GM23338 (cell line): ENCODE measurements at regions not wholly inside any gene's neighbourhood (a gene's known extent, or its start where the extent isn't known, plus 50 kb on each side); places are given as distances from the start of the nearest gene placed in this dataset.

ENCODE experiments used
- ATAC-seq: fragments of 200-7000 bp; cut with Tn5 transposase; 3 replicates; pipeline ENCODE4 v1.9.1; 2020
- DNase-seq: peaks from one replicate; pipeline ENCODE4 v3.0.0-alpha.2; 2015; ENCODE audit warnings: low spot score
- H2AFZ ChIP-seq: fragments of 200-600 bp; sonication (generic); 2 replicates; pipeline ENCODE4 v1.8.0; 2016; ENCODE audit warnings: antibody characterized with exemption, mild to moderate bottlenecking, moderate library complexity
- H3F3A ChIP-seq: fragments of 200-600 bp; sonication (generic); replicated peaks from 2 replicates; pipeline ENCODE4 v1.8.0; 2017; ENCODE audit warnings: antibody characterized with exemption, mixed run types, low read depth
- H3K27ac ChIP-seq: fragments of 200-600 bp; sonication (generic); 2 replicates; pipeline ENCODE4 v1.6.1; 2016; ENCODE audit warnings: low read depth
- H3K27me3 ChIP-seq: fragments of 200-600 bp; sonication (generic); 2 replicates; pipeline ENCODE4 v1.8.0; 2016; ENCODE audit warnings: mild to moderate bottlenecking, mixed run types, moderate library complexity; ENCODE audit not compliant: insufficient read depth
- H3K36me3 ChIP-seq: fragments of 200-600 bp; sonication (generic); 2 replicates; pipeline ENCODE4 v1.8.0; 2016; ENCODE audit warnings: mild to moderate bottlenecking; ENCODE audit not compliant: insufficient read depth
- H3K4me1 ChIP-seq: fragments of 200-600 bp; sonication (generic); 2 replicates; pipeline ENCODE4 v1.8.0; 2016; ENCODE audit warnings: mild to moderate bottlenecking, moderate library complexity; ENCODE audit not compliant: insufficient read depth
- H3K4me2 ChIP-seq: fragments of 200-600 bp; sonication (generic); 2 replicates; pipeline ENCODE4 v1.7.1; 2017; ENCODE audit warnings: mixed run types
- H3K4me3 ChIP-seq: fragments of 200-600 bp; sonication (generic); 2 replicates; pipeline ENCODE4 v1.6.1; 2016; ENCODE audit warnings: mixed run types
- H3K79me2 ChIP-seq: fragments of 200-600 bp; sonication (generic); replicated peaks from 2 replicates; pipeline ENCODE4 v1.8.0; 2017; ENCODE audit warnings: mild to moderate bottlenecking; ENCODE audit not compliant: insufficient read depth
- H3K9me2 ChIP-seq: fragments of 200-600 bp; sonication (generic); 2 replicates; pipeline ENCODE4 v1.8.0; 2017; ENCODE audit not compliant: insufficient read depth
- H4K20me1 ChIP-seq: fragments of 200-600 bp; sonication (generic); replicated peaks from 2 replicates; pipeline ENCODE4 v1.8.0; 2017; ENCODE audit warnings: mild to moderate bottlenecking; ENCODE audit not compliant: insufficient read depth
- H3K27ac Mint-ChIP-seq: 2 replicates; pipeline ENCODE4 v1.8.0; 2020; ENCODE audit warnings: inconsistent platforms, mild to moderate bottlenecking, moderate library complexity, mixed read lengths
- H3K27me3 Mint-ChIP-seq: 3 replicates; pipeline ENCODE4 v1.8.0; 2022; ENCODE audit warnings: low read depth, mild to moderate bottlenecking, moderate library complexity, mixed read lengths, inconsistent platforms; ENCODE audit not compliant: insufficient read depth, poor library complexity
- H3K36me3 Mint-ChIP-seq: 3 replicates; pipeline ENCODE4 v1.8.0; 2021; ENCODE audit warnings: low read depth, mild to moderate bottlenecking, inconsistent platforms, moderate library complexity, mixed read lengths
- H3K4me1 Mint-ChIP-seq: 3 replicates; pipeline ENCODE4 v1.8.0; 2020; ENCODE audit warnings: mild to moderate bottlenecking, inconsistent platforms, mixed read lengths
- H3K4me3 Mint-ChIP-seq: 3 replicates; pipeline ENCODE4 v1.8.0; 2021; ENCODE audit warnings: moderate library complexity, mild to moderate bottlenecking, inconsistent platforms, mixed read lengths
- H3K9me3 Mint-ChIP-seq: 3 replicates; pipeline ENCODE4 v1.8.0; 2020; ENCODE audit warnings: moderate library complexity, mild to moderate bottlenecking, inconsistent platforms, mixed read lengths
- CREB1 ChIP-seq: fragments of 250-450 bp; sonication (Bioruptor Pico); IDR thresholded peaks from 2 replicates; pipeline ENCODE4 v1.5.0; 2020; ENCODE audit warnings: low read depth, mild to moderate bottlenecking, moderate library complexity
- CTCF ChIP-seq, 2 experiments: fragments of 200-600 bp in 1 of 2; sonication (generic) in 1 of 2; conservative IDR thresholded peaks; 2 replicates each; pipeline versions ENCODE4 v1.5.1 to v1.6.1; 2016 to 2017; ENCODE audit warnings: antibody characterized with exemption in 2 of 2, low read depth in 2 of 2, mild to moderate bottlenecking in 2 of 2, moderate library complexity in 1 of 2
- ETS1 ChIP-seq: IDR thresholded peaks from 2 replicates; pipeline ENCODE4 v1.6.1; 2016; ENCODE audit warnings: antibody characterized with exemption
- EZH2 ChIP-seq: fragments of 200-600 bp; sonication (generic); IDR thresholded peaks from one replicate; pipeline ENCODE4 v1.8.0; 2017; ENCODE audit warnings: antibody characterized with exemption, mild to moderate bottlenecking, low read depth; ENCODE audit not compliant: unreplicated experiment
- EZH2phosphoT487 ChIP-seq: fragments of 200-600 bp; sonication (generic); IDR thresholded peaks from one replicate; pipeline ENCODE4 v1.8.1; 2018; ENCODE audit warnings: antibody characterized with exemption; ENCODE audit not compliant: unreplicated experiment
- JUNB ChIP-seq: IDR thresholded peaks from one replicate; pipeline ENCODE4 v1.6.1; 2016; ENCODE audit warnings: antibody characterized with exemption; ENCODE audit not compliant: unreplicated experiment
- REST ChIP-seq: IDR thresholded peaks from one replicate; pipeline ENCODE4 v1.6.1; 2018; ENCODE audit warnings: antibody characterized with exemption; ENCODE audit not compliant: unreplicated experiment
- STAT1 ChIP-seq: IDR thresholded peaks from one replicate; pipeline ENCODE4 v1.6.1; 2016; ENCODE audit warnings: antibody characterized with exemption; ENCODE audit not compliant: unreplicated experiment
- ZNF114 ChIP-seq: fragments of 250-450 bp; sonication (Bioruptor Pico); IDR thresholded peaks from 2 replicates; pipeline ENCODE4 v1.5.0; 2020; ENCODE audit warnings: mild to moderate bottlenecking, moderate library complexity
- ZNF331 ChIP-seq: fragments of 250-450 bp; sonication (Bioruptor Pico); IDR thresholded peaks from 2 replicates; pipeline ENCODE4 v1.5.0; 2020; ENCODE audit warnings: low read depth, mild to moderate bottlenecking, moderate library complexity

- Histone ChIP-seq H4K20me1 (no peaks in the 10 kb centered on the region), H3K27me3 (no peaks in the 10 kb centered on the region), H3K27ac (no peak overlapping the region), H3K9me2 (no peaks in the 10 kb centered on the region), H3K79me2 (no peaks in the 10 kb centered on the region), H3K36me3 (no peaks in the 10 kb centered on the region), H2AFZ (no peak overlapping the region), H3K4me2 (no peak overlapping the region), H3K4me1 (peaks cover 3% of the 10 kb centered on the region; the same call in 1 of the 2 replicates), H3F3A (no peaks in the 10 kb centered on the region), H3K4me3 (no peak overlapping the region)
- DNase-seq = no peak
- Mint-ChIP-seq H3K27ac (no peak overlapping the region), H3K27me3 (peaks cover 7% of the 10 kb centered on the region), H3K4me1 (peaks cover 8% of the 10 kb centered on the region), H3K4me3 (no peak overlapping the region), H3K9me3 (no peaks in the 10 kb centered on the region), H3K36me3 (no peaks in the 10 kb centered on the region)
- no peak for TF ChIP-seq ZNF114
- TF ChIP-seq CTCF (conservative IDR thresholded peaks at IDR 0.05; ENCODE audit: low read depth in 2 of 2) = no peak
- no peak for ATAC-seq
Observed at GRCh38 chr17:79320331-79320730, 245.7 kb downstream of the ENGASE start.

GRCh38 chr17:79317916-79318315, 243.3 kb downstream of the ENGASE start:
- no peak overlapping the region for H3K27ac ChIP-seq
- H3K27me3 ChIP-seq = no peaks in the 10 kb centered on the region
- TF ChIP-seq ZNF114 (no peak), JUNB (no peak), REST (no peak), EZH2phosphoT487 (no peak), ETS1 (no peak), STAT1 (no peak), ZNF331 (CRISPR knock-in tag) (no peak), CREB1 (CRISPR knock-in tag) (no peak), EZH2 (no peak)

More at GRCh38 chr17:79317916-79318315, 243.3 kb downstream of the ENGASE start:
- no peak for ATAC-seq
- no peaks in the 10 kb centered on the region for H3K9me3 Mint-ChIP-seq
- H3K36me3 Mint-ChIP-seq = no peaks in the 10 kb centered on the region
- no peaks in the 10 kb centered on the region for H3K36me3 ChIP-seq
- H3K4me3 Mint-ChIP-seq = no peak overlapping the region
- H4K20me1 ChIP-seq = no peaks in the 10 kb centered on the region
- H3K4me1 Mint-ChIP-seq = peaks cover 20% of the 10 kb centered on the region
- no peak for DNase-seq
- H2AFZ ChIP-seq = no peak overlapping the region
- no peak overlapping the region for H3K4me2 ChIP-seq
- H3F3A ChIP-seq = no peaks in the 10 kb centered on the region
- H3K4me3 ChIP-seq = no peak overlapping the region
- H3K27me3 Mint-ChIP-seq = peaks cover 5% of the 10 kb centered on the region
- peaks cover 7% of the 10 kb centered on the region; the same call in 1 of the 2 replicates for H3K4me1 ChIP-seq
- H3K79me2 ChIP-seq = no peaks in the 10 kb centered on the region
- H3K27ac Mint-ChIP-seq = no peak overlapping the region
- no peaks in the 10 kb centered on the region for H3K9me2 ChIP-seq
